C4-2B (cell line): ENCODE measurements at regions not wholly inside any gene's neighbourhood (a gene's known extent, or its start where the extent isn't known, plus 50 kb on each side); places are given as distances from the start of the nearest gene placed in this dataset.

Experiments used
- ZFX ChIP-seq: fragments of 450-650 bp; IDR thresholded peaks from 2 replicates; pipeline ENCODE4 v1.6.1; 2017
- TF ChIP-seq, protein P1 (sequence below): fragments of 450-650 bp; conservative IDR thresholded peaks from 2 replicates; pipeline ENCODE4 v1.5.1; 2017; ENCODE audit warnings: mild to moderate bottlenecking

GRCh38 chr4:132396636-132397035, 752.5 kb upstream of the PCDH10 start:
- TF ChIP-seq, protein P1, sequence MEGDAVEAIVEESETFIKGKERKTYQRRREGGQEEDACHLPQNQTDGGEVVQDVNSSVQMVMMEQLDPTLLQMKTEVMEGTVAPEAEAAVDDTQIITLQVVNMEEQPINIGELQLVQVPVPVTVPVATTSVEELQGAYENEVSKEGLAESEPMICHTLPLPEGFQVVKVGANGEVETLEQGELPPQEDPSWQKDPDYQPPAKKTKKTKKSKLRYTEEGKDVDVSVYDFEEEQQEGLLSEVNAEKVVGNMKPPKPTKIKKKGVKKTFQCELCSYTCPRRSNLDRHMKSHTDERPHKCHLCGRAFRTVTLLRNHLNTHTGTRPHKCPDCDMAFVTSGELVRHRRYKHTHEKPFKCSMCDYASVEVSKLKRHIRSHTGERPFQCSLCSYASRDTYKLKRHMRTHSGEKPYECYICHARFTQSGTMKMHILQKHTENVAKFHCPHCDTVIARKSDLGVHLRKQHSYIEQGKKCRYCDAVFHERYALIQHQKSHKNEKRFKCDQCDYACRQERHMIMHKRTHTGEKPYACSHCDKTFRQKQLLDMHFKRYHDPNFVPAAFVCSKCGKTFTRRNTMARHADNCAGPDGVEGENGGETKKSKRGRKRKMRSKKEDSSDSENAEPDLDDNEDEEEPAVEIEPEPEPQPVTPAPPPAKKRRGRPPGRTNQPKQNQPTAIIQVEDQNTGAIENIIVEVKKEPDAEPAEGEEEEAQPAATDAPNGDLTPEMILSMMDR: no peak
- no peak for TF ChIP-seq ZFX
